A549 (cell line): ENCODE measurements at regions not wholly inside any gene's neighbourhood (a gene's known extent, or its start where the extent isn't known, plus 50 kb on each side); places are given as distances from the start of the nearest gene placed in this dataset.

Experiments
- ATAC-seq, 2 experiments: fragments of 200-7000 bp in 1 of 2; fragments of >200 bp in 1 of 2; cut with Nextera tagmentation in 1 of 2; cut with Tn5 transposase in 1 of 2; 3 replicates each; pipeline versions ENCODE4 v1.8.0 to v1.9.1; 2018 to 2020; ENCODE audit warnings: mild to moderate bottlenecking in 1 of 2, moderate library complexity in 1 of 2
- CTCF ChIA-PET: fragments of 300-600 bp; sonication (Branson Sonifier 250); formaldehyde crosslinking; extraction: SDS; loops from one replicate; lab custom pipeline; 2021; ENCODE audit warnings: antibody characterized with exemption, inconsistent platforms; lab: Yijun Ruan, JAX
- POLR2A ChIA-PET: fragments of 350-600 bp; formaldehyde crosslinking; extraction: SDS; loops from one replicate; lab custom pipeline; 2021; ENCODE audit warnings: antibody characterized with exemption, inconsistent platforms; lab: Yijun Ruan, JAX
- DNase-seq, 2 experiments: peaks; one replicate each; pipeline versions ENCODE4 v3.0.0 to v3.0.0-alpha.2; 2011 to 2016; ENCODE audit warnings: low read depth in 1 of 2, low spot score in 1 of 2
- FAIRE-seq: peaks from 2 replicates; lab custom pipeline; 2011; peaks lifted over from hg19 to GRCh38; lab: Jason Lieb, UNC
- H3K27ac ChIP-seq, 2 experiments: fragments of >200 bp; sonication (Bioruptor Twin); formaldehyde crosslinking; 3 replicates each; pipeline ENCODE4 v1.5.1; 2016 to 2017
- H3K4me1 ChIP-seq: fragments of >200 bp; sonication (Bioruptor Twin); formaldehyde crosslinking; 3 replicates; pipeline ENCODE4 v1.6.1; 2016
- H3K4me2 ChIP-seq: fragments of >200 bp; sonication (Bioruptor Twin); formaldehyde crosslinking; 3 replicates; pipeline ENCODE4 v1.6.1; 2016
- H3K4me3 ChIP-seq: fragments of >200 bp; sonication (Bioruptor Twin); formaldehyde crosslinking; 3 replicates; pipeline ENCODE4 v1.5.1; 2016
- H3K9me3 ChIP-seq: fragments of >200 bp; sonication (Bioruptor Twin); formaldehyde crosslinking; 3 replicates; pipeline ENCODE4 v1.6.1; 2016
- CBX2 ChIP-seq: fragments of 200-600 bp; sonication (generic); IDR thresholded peaks from 2 replicates; pipeline ENCODE4 v1.6.1; 2016; ENCODE audit warnings: low read depth, mild to moderate bottlenecking, borderline replicate concordance
- CBX8 ChIP-seq: fragments of 200-600 bp; sonication (generic); IDR thresholded peaks from 2 replicates; pipeline ENCODE4 v1.6.1; 2016
- CEBPB ChIP-seq, 2 experiments: fragments of >200 bp in 1 of 2; sonication (Bioruptor Twin) in 1 of 2; formaldehyde crosslinking in 1 of 2; IDR thresholded peaks; 2 replicates each; pipeline ENCODE4 v1.6.1; 2012 to 2016
- CHD4 ChIP-seq: fragments of 200-600 bp; sonication (generic); IDR thresholded peaks from 2 replicates; pipeline ENCODE4 v1.6.1; 2016; ENCODE audit warnings: antibody characterized with exemption, mild to moderate bottlenecking, borderline replicate concordance
- EHF ChIP-seq: fragments of 250-450 bp; sonication (Bioruptor Pico); IDR thresholded peaks from 2 replicates; pipeline ENCODE4 v1.5.0; 2020; ENCODE audit warnings: mild to moderate bottlenecking
- EP300 ChIP-seq, 2 experiments: fragments of >200 bp; sonication (Bioruptor Twin); formaldehyde crosslinking; IDR thresholded peaks; 2 replicates in 1 of 2; 3 replicates in 1 of 2; pipeline ENCODE4 v1.6.1; 2016 to 2017
- FOSB ChIP-seq: fragments of 250-450 bp; sonication (Bioruptor Pico); IDR thresholded peaks from 2 replicates; pipeline ENCODE4 v1.5.0; 2020; ENCODE audit warnings: mild to moderate bottlenecking, moderate library complexity
- GATA3 ChIP-seq: IDR thresholded peaks from 2 replicates; pipeline ENCODE4 v1.6.1; 2012; ENCODE audit warnings: borderline replicate concordance
- HOXB13 ChIP-seq: fragments of 250-450 bp; sonication (Bioruptor Pico); IDR thresholded peaks from 2 replicates; pipeline ENCODE4 v1.5.0; 2020; ENCODE audit warnings: low read depth, mild to moderate bottlenecking, moderate library complexity
- JUN ChIP-seq, 2 experiments: fragments of >200 bp; sonication (Bioruptor Twin); formaldehyde crosslinking; IDR thresholded peaks; 2 replicates in 1 of 2; 3 replicates in 1 of 2; pipeline ENCODE4 v1.6.1; 2016 to 2017
- MAFK ChIP-seq: fragments of 450-650 bp; IDR thresholded peaks from 2 replicates; pipeline ENCODE4 v1.6.1; 2014; ENCODE audit not compliant: partially characterized antibody
- NPAS2 ChIP-seq: fragments of 250-450 bp; sonication (Bioruptor Pico); IDR thresholded peaks from 2 replicates; pipeline ENCODE4 v1.8.0; 2022; ENCODE audit warnings: mild to moderate bottlenecking, moderate library complexity, borderline replicate concordance
- NR3C1 ChIP-seq: fragments of >200 bp; sonication (Bioruptor Twin); formaldehyde crosslinking; IDR thresholded peaks from 3 replicates; pipeline ENCODE4 v1.6.1; 2017
- PHF8 ChIP-seq: fragments of 200-600 bp; sonication (generic); IDR thresholded peaks from 2 replicates; pipeline ENCODE4 v1.6.1; 2016; ENCODE audit warnings: low read depth, mild to moderate bottlenecking, antibody characterized with exemption, moderate library complexity, borderline replicate concordance
- POLR2A ChIP-seq: IDR thresholded peaks from 2 replicates; pipeline ENCODE4 v1.6.1; 2012; ENCODE audit warnings: mild to moderate bottlenecking, low read length
- POLR2AphosphoS2 ChIP-seq: conservative IDR thresholded peaks from 2 replicates; pipeline ENCODE4 v1.6.1; 2012; ENCODE audit warnings: low read length, improper control_type of control experiment, inconsistent platforms
- RCOR1 ChIP-seq: fragments of 150-350 bp; IDR thresholded peaks from 2 replicates; pipeline ENCODE4 v1.6.1; 2014; ENCODE audit warnings: antibody characterized with exemption, low read length, low read depth
- SREBF2 ChIP-seq: fragments of 450-650 bp; IDR thresholded peaks from 2 replicates; pipeline ENCODE4 v1.6.1; 2014; ENCODE audit warnings: mild to moderate bottlenecking, moderate library complexity
- ZFP36 ChIP-seq: fragments of 450-650 bp; IDR thresholded peaks from 2 replicates; pipeline ENCODE4 v1.6.1; 2014; ENCODE audit warnings: borderline replicate concordance; ENCODE audit not compliant: partially characterized antibody
- ZNF302 ChIP-seq: fragments of 250-450 bp; sonication (Bioruptor Pico); IDR thresholded peaks from 2 replicates; pipeline ENCODE4 v1.9.0; 2021; ENCODE audit warnings: inconsistent platforms, mild to moderate bottlenecking, moderate library complexity
- ZSCAN20 ChIP-seq: fragments of 250-450 bp; sonication (Bioruptor Pico); IDR thresholded peaks from 2 replicates; pipeline ENCODE4 v1.8.0; 2022; ENCODE audit warnings: mild to moderate bottlenecking, moderate library complexity
- WGBS: methylation state at CpG from one replicate; pipeline ENCODE4 v1.1.6; 2017; ENCODE audit errors: missing lambda C conversion rate; 5-methylcytosine and 5-hydroxymethylcytosine counted together
- TF ChIP-seq, protein P1 (sequence below): IDR thresholded peaks from 2 replicates; pipeline ENCODE4 v1.6.1; 2012
- TF ChIP-seq, protein P2 (sequence below): fragments of 150-350 bp; IDR thresholded peaks from 2 replicates; pipeline ENCODE4 v1.6.1; 2014; ENCODE audit warnings: low read depth, mild to moderate bottlenecking, low read length
- TF ChIP-seq, protein P3 (sequence below): fragments of >200 bp; sonication (Bioruptor Twin); formaldehyde crosslinking; IDR thresholded peaks from 3 replicates; pipeline ENCODE4 v1.6.1; 2016
- TF ChIP-seq, protein P4 (sequence below): IDR thresholded peaks from 2 replicates; pipeline ENCODE4 v1.6.1; 2012
- TF ChIP-seq, protein P5 (sequence below): fragments of 250-450 bp; sonication (Bioruptor Pico); IDR thresholded peaks from 2 replicates; pipeline ENCODE4 v1.5.0; 2020; ENCODE audit warnings: low read depth, mild to moderate bottlenecking, moderate library complexity
- TF ChIP-seq, protein P6 (sequence below): fragments of >200 bp; sonication (Bioruptor Twin); formaldehyde crosslinking; IDR thresholded peaks from 3 replicates; pipeline ENCODE4 v1.5.1; 2016

DNA sequence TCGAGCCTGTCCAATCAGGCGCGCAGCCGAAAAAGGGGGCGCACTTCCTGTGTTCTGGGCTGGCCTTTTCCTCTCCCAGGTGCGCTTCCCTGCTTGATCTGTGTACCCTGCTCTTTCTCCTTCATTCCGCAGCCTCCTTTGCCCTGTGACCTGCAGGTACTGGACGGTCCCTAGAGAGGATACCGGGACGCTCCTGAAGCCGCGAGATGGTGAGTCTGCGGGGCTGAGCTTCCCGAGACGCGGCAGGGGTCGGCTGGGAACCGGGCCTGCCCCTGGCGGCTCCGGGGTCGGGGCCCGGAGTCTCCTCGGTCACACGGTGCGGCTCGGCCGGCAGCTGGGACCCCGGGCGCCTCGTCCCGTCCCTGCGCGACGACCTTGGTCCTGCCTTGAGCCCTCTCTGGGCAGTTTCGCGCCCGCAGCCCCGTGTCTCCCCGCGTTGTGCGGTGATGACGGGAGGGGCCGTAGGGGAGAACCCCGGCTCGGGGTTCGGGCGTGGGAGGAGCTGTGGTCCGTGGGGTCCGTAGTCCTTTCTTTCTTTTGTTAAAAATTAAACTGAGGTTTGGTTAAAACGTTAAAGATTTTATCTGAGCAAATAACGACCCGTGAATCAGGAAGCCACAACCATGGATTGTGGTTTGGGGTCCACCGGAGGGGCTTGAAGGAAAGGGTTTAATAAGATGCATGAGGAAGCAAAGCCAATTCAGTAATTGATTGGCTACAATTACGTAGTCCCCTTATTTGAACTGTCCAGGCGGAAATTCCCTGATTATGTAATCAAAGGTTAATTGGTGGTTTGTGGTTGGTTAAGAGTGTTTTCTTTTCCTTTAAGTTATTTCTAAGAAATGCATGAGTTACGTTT is 172.8 kb upstream of the ZNF267 start:
- DNase-seq, result peak in 1 of 2 experiments; percentile 79

DNA sequence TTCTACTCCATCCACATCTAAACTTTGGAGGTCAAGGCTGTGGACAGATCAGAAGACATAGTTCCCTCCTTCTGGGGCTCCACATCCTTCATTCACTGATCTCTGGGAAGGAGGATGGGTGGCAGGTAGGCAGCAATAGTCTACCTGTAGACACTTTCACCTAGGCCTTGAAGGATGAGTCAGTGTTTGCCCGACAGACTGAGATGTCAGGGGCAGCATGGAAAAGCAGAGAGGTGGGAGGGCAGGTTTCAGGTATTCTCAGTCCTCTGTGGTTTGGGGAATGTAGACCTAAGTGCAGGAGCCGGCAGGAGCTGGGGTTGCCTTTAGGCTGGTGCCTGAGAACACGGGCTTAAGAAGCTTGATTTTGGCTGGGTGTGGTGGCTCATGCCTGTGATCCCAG is 171.9 kb upstream of the ZNF267 start:
- H3K4me3 ChIP-seq, result no peak overlapping the region
- FAIRE-seq (no peak), DNase-seq (no peak), ATAC-seq (no peak)
- no peak overlapping the region for H3K27ac ChIP-seq
- CTCF ChIA-PET, result interaction anchor here (0.7 to 2.5 kb wide), 3 partner anchors 9 to 167 kb away, joined by 3 to 12 read pairs (median 3); no protein-coding TSS in a partner anchor
- H3K4me1 ChIP-seq, result peaks cover 5% of the 10 kb centered on the region; the same call in 2 of the 3 replicates
- TF ChIP-seq POLR2AphosphoS2 (no peak), CHD4 (no peak), ZNF302 (CRISPR knock-in tag) (no peak), GATA3 (no peak), NR3C1 (no peak), NPAS2 (CRISPR knock-in tag) (no peak), EHF (CRISPR knock-in tag) (no peak), CEBPB (IDR thresholded peaks at IDR 0.05) (no peak), RCOR1 (no peak), HOXB13 (CRISPR knock-in tag) (no peak)
- TF ChIP-seq, protein P1, sequence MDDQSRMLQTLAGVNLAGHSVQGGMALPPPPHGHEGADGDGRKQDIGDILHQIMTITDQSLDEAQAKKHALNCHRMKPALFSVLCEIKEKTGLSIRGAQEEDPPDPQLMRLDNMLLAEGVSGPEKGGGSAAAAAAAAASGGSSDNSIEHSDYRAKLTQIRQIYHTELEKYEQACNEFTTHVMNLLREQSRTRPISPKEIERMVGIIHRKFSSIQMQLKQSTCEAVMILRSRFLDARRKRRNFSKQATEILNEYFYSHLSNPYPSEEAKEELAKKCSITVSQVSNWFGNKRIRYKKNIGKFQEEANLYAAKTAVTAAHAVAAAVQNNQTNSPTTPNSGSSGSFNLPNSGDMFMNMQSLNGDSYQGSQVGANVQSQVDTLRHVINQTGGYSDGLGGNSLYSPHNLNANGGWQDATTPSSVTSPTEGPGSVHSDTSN, result no peak
- TF ChIP-seq, protein P2, sequence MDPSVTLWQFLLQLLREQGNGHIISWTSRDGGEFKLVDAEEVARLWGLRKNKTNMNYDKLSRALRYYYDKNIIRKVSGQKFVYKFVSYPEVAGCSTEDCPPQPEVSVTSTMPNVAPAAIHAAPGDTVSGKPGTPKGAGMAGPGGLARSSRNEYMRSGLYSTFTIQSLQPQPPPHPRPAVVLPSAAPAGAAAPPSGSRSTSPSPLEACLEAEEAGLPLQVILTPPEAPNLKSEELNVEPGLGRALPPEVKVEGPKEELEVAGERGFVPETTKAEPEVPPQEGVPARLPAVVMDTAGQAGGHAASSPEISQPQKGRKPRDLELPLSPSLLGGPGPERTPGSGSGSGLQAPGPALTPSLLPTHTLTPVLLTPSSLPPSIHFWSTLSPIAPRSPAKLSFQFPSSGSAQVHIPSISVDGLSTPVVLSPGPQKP, result no peak
- TF ChIP-seq, protein P3, sequence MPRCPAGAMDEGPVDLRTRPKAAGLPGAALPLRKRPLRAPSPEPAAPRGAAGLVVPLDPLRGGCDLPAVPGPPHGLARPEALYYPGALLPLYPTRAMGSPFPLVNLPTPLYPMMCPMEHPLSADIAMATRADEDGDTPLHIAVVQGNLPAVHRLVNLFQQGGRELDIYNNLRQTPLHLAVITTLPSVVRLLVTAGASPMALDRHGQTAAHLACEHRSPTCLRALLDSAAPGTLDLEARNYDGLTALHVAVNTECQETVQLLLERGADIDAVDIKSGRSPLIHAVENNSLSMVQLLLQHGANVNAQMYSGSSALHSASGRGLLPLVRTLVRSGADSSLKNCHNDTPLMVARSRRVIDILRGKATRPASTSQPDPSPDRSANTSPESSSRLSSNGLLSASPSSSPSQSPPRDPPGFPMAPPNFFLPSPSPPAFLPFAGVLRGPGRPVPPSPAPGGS, result no peak
- H3K4me2 ChIP-seq, result peak overlapping the region; percentile 79; the same call in 2 of the 3 replicates
- WGBS, result 62% methylated on average over 3 of the region's 3 CpGs
- POLR2A ChIA-PET, result no interaction called here
- no peaks in the 10 kb centered on the region for H3K9me3 ChIP-seq

More for the DNA sequence above, 172.8 kb upstream of the ZNF267 start:
- TF ChIP-seq ZNF302 (CRISPR knock-in tag), result no peak
- TF ChIP-seq, protein P4, sequence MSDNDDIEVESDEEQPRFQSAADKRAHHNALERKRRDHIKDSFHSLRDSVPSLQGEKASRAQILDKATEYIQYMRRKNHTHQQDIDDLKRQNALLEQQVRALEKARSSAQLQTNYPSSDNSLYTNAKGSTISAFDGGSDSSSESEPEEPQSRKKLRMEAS, result peak; percentile 27; the same call in 1 of the 2 replicates
- TF ChIP-seq CBX8, result no peak
- TF ChIP-seq JUN (IDR thresholded peaks at IDR 0.05), result peak in 1 of 2 experiments; percentile 41; a peak in 1 of 5 replicates
- TF ChIP-seq, protein P5, sequence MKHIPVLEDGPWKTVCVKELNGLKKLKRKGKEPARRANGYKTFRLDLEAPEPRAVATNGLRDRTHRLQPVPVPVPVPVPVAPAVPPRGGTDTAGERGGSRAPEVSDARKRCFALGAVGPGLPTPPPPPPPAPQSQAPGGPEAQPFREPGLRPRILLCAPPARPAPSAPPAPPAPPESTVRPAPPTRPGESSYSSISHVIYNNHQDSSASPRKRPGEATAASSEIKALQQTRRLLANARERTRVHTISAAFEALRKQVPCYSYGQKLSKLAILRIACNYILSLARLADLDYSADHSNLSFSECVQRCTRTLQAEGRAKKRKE (CRISPR knock-in tag), result no peak
- TF ChIP-seq, protein P6, sequence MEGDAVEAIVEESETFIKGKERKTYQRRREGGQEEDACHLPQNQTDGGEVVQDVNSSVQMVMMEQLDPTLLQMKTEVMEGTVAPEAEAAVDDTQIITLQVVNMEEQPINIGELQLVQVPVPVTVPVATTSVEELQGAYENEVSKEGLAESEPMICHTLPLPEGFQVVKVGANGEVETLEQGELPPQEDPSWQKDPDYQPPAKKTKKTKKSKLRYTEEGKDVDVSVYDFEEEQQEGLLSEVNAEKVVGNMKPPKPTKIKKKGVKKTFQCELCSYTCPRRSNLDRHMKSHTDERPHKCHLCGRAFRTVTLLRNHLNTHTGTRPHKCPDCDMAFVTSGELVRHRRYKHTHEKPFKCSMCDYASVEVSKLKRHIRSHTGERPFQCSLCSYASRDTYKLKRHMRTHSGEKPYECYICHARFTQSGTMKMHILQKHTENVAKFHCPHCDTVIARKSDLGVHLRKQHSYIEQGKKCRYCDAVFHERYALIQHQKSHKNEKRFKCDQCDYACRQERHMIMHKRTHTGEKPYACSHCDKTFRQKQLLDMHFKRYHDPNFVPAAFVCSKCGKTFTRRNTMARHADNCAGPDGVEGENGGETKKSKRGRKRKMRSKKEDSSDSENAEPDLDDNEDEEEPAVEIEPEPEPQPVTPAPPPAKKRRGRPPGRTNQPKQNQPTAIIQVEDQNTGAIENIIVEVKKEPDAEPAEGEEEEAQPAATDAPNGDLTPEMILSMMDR, result no peak; the same call in 2 of the 3 replicates
- TF ChIP-seq ZSCAN20 (CRISPR knock-in tag), result no peak
- TF ChIP-seq ZFP36, result no peak
- peak; percentile 41; the same call in 1 of the 2 replicates for TF ChIP-seq POLR2A
- TF ChIP-seq FOSB (CRISPR knock-in tag), result no peak
- TF ChIP-seq EP300 (IDR thresholded peaks at IDR 0.05), result no peak
- no peak for TF ChIP-seq SREBF2
- no peak for TF ChIP-seq CBX2
- TF ChIP-seq MAFK, result no peak
- TF ChIP-seq, protein P2, result no peak
- TF ChIP-seq PHF8, result peak; percentile 31; the same call in 1 of the 2 replicates
- TF ChIP-seq, protein P1, result no peak
- TF ChIP-seq, all 56 proteins: peak for 4
- H3K4me2 ChIP-seq, result peak overlapping the region; percentile 79
- no peaks in the 10 kb centered on the region for H3K9me3 ChIP-seq
- 6% methylated on average over 32 of the region's 56 CpGs for WGBS
- ATAC-seq (peak in 1 of 2 experiments; percentile 77; a peak in 4 of 6 replicates), FAIRE-seq (no peak)
- ChIA-PET CTCF (interaction anchor here (2.5 kb wide), 1 partner anchor 10 kb away, joined by 12 read pairs; no protein-coding TSS in a partner anchor), POLR2A (interaction anchor here (1.2 kb wide), 1 partner anchor 12 kb away, joined by 5 read pairs; a partner anchor contains a TSS)
- peak overlapping the region; percentile 94 for H3K4me3 ChIP-seq
- peak overlapping the region; percentile 74 to 90 for H3K27ac ChIP-seq
- peaks cover 5% of the 10 kb centered on the region; the same call in 2 of the 3 replicates for H3K4me1 ChIP-seq
